ENCODE measurements at regions not wholly inside any gene's neighbourhood (a gene's known extent, or its start where the extent isn't known, plus 50 kb on each side); places are given as distances from the start of the nearest gene placed in this dataset.
"Not testable (repeated sequence)": the region's sequence is repeated elsewhere in the genome, so short reads cannot be mapped to it uniquely, and the experiment has no call there.

- DNase-seq (ENCODE audit: insufficient read length, low spot score), result no peak
- FAIRE-seq, result no peak
These were observed 120.7 kb upstream of the ZC3H11B start for GRCh38 chr1:219733511-219734174.

GRCh38 chr1:219732814-219733491, 120.0 kb upstream of the ZC3H11B start:
- no peak for DNase-seq (ENCODE audit: insufficient read length, low spot score)
- FAIRE-seq, result no peak

GRCh38 chr1:219731771-219732170, 118.9 kb upstream of the ZC3H11B start:
- DNase-seq (ENCODE audit: insufficient read length, low spot score) (no peak), FAIRE-seq (no peak)

- DNase-seq (ENCODE audit: insufficient read length, low spot score), result no peak
- FAIRE-seq, result no peak
These were observed 113.8 kb upstream of the ZC3H11B start for GRCh38 chr1:219726480-219727272.

GRCh38 chr1:219724440-219724839, 111.5 kb upstream of the ZC3H11B start:
- no peak for DNase-seq (ENCODE audit: insufficient read length, low spot score)
- FAIRE-seq, result no peak

GRCh38 chr1:219717536-219717935, 104.6 kb upstream of the ZC3H11B start:
- FAIRE-seq (no peak), DNase-seq (ENCODE audit: insufficient read length, low spot score) (no peak)

- FAIRE-seq (no peak), DNase-seq (ENCODE audit: insufficient read length, low spot score) (no peak)
These were observed 103.8 kb upstream of the ZC3H11B start for GRCh38 chr1:219716611-219717114.

GRCh38 chr1:219713981-219714381, 101.1 kb upstream of the ZC3H11B start:
- FAIRE-seq, result no peak
- DNase-seq (ENCODE audit: insufficient read length, low spot score), result no peak

- no peak for DNase-seq (ENCODE audit: insufficient read length, low spot score)
- no peak for FAIRE-seq
These were observed 99.6 kb upstream of the ZC3H11B start for GRCh38 chr1:219712506-219712905.

- DNase-seq (ENCODE audit: insufficient read length, low spot score) (peak; percentile 6), FAIRE-seq (no peak)
These were observed 97.8 kb upstream of the ZC3H11B start for GRCh38 chr1:219710529-219711194.

- DNase-seq (ENCODE audit: insufficient read length, low spot score), result no peak
- no peak for FAIRE-seq
These were observed 96.1 kb upstream of the ZC3H11B start for GRCh38 chr1:219708919-219709543.

- DNase-seq (ENCODE audit: insufficient read length, low spot score); FAIRE-seq: not testable (repeated sequence)
These were observed 95.0 kb upstream of the ZC3H11B start for GRCh38 chr1:219707885-219708284.

GRCh38 chr1:219704331-219704730, 91.4 kb upstream of the ZC3H11B start:
- DNase-seq (ENCODE audit: insufficient read length, low spot score); FAIRE-seq: not testable (repeated sequence)

- DNase-seq (ENCODE audit: insufficient read length, low spot score) (no peak), FAIRE-seq (no peak)
These were observed 90.4 kb upstream of the ZC3H11B start for GRCh38 chr1:219703368-219703639.

- FAIRE-seq, result no peak
- DNase-seq (ENCODE audit: insufficient read length, low spot score), result no peak
These were observed 88.6 kb upstream of the ZC3H11B start for GRCh38 chr1:219701476-219701875.

GRCh38 chr1:219699870-219700269, 87.0 kb upstream of the ZC3H11B start:
- FAIRE-seq, result no peak
- peak; percentile 14 for DNase-seq (ENCODE audit: insufficient read length, low spot score)

GRCh38 chr1:219697682-219698081, 84.8 kb upstream of the ZC3H11B start:
- no peak for FAIRE-seq
- no peak for DNase-seq (ENCODE audit: insufficient read length, low spot score)

- no peak for DNase-seq (ENCODE audit: insufficient read length, low spot score)
- no peak for FAIRE-seq
These were observed 80.1 kb upstream of the ZC3H11B start for GRCh38 chr1:219692981-219693380.

- FAIRE-seq (no peak), DNase-seq (ENCODE audit: insufficient read length, low spot score) (no peak)
These were observed 76.9 kb upstream of the ZC3H11B start for GRCh38 chr1:219689774-219690173.

- FAIRE-seq (no peak), DNase-seq (ENCODE audit: insufficient read length, low spot score) (no peak)
These were observed 74.9 kb upstream of the ZC3H11B start for GRCh38 chr1:219687779-219688178.

GRCh38 chr1:219686171-219686570, 73.3 kb upstream of the ZC3H11B start:
- FAIRE-seq (no peak), DNase-seq (ENCODE audit: insufficient read length, low spot score) (no peak)

All from HTR-8/SVneo (cell line).